ENCODE measurements at regions not wholly inside any gene's neighbourhood (a gene's known extent, or its start where the extent isn't known, plus 50 kb on each side); places are given as distances from the start of the nearest gene placed in this dataset.

- no peaks in the 10 kb centered on the region for H3K36me3 ChIP-seq (ENCODE audit: control insufficient read depth, insufficient read depth, low read length)
- DNase-seq (ENCODE audit: low read depth) = no peak
- H3K27me3 ChIP-seq (ENCODE audit: control insufficient read depth, insufficient read depth, low read length) = no peaks in the 10 kb centered on the region
- ChIA-PET POLR2A (interaction anchor here (0.6 kb wide), 1 partner anchor 407 kb away, joined by 4 read pairs; no protein-coding TSS in a partner anchor), CTCF (interaction anchor here (1.2 to 1.3 kb wide), 2 partner anchors 13 to 16 kb away, joined by 4 to 5 read pairs; no protein-coding TSS in a partner anchor)
- H3K4me3 ChIP-seq (ENCODE audit: low read depth, low read length) = no peak overlapping the region
- no peak for TF ChIP-seq CTCF (IDR thresholded peaks at IDR 0.05; ENCODE audit: insufficient read depth, low read depth, low read length)
Measured at GRCh38 chr2:67667054-67667908, 270.1 kb downstream of the ETAA1 start.

GRCh38 chr2:67668538-67668937 is 271.4 kb downstream of the ETAA1 start:
- CTCF ChIA-PET = no interaction called here

GRCh38 chr2:67669168-67669567 is 272.0 kb downstream of the ETAA1 start:
- Histone ChIP-seq H3K27me3 (ENCODE audit: control insufficient read depth, insufficient read depth, low read length) (no peaks in the 10 kb centered on the region), H3K4me3 (ENCODE audit: low read depth, low read length) (no peak overlapping the region), H3K36me3 (ENCODE audit: control insufficient read depth, insufficient read depth, low read length) (no peaks in the 10 kb centered on the region)
- CTCF ChIA-PET = interaction anchor here (0.9 kb wide), 1 partner anchor 171 kb away, joined by 3 read pairs; no protein-coding TSS in a partner anchor
- no peak for DNase-seq (ENCODE audit: low read depth)
- TF ChIP-seq CTCF (IDR thresholded peaks at IDR 0.05; ENCODE audit: insufficient read depth, low read depth, low read length) = no peak
- POLR2A ChIA-PET = no interaction called here

More at GRCh38 chr2:67668538-67668937, 271.4 kb downstream of the ETAA1 start:
- Histone ChIP-seq H3K4me3 (ENCODE audit: low read depth, low read length) (no peak overlapping the region), H3K27me3 (ENCODE audit: control insufficient read depth, insufficient read depth, low read length) (no peaks in the 10 kb centered on the region), H3K36me3 (ENCODE audit: control insufficient read depth, insufficient read depth, low read length) (no peaks in the 10 kb centered on the region)
- TF ChIP-seq CTCF (IDR thresholded peaks at IDR 0.05; ENCODE audit: insufficient read depth, low read depth, low read length) = no peak
- DNase-seq (ENCODE audit: low read depth) = no peak
- POLR2A ChIA-PET = no interaction called here

GRCh38 chr2:67669766-67670165 is 272.6 kb downstream of the ETAA1 start:
- CTCF ChIA-PET = interaction anchor here (0.9 kb wide), 1 partner anchor 170 kb away, joined by 3 read pairs; no protein-coding TSS in a partner anchor
- POLR2A ChIA-PET = no interaction called here

More at GRCh38 chr2:67669766-67670165, 272.6 kb downstream of the ETAA1 start:
- DNase-seq (ENCODE audit: low read depth) = no peak
- no peaks in the 10 kb centered on the region for H3K36me3 ChIP-seq (ENCODE audit: control insufficient read depth, insufficient read depth, low read length)
- TF ChIP-seq CTCF (IDR thresholded peaks at IDR 0.05; ENCODE audit: insufficient read depth, low read depth, low read length) = no peak
- H3K27me3 ChIP-seq (ENCODE audit: control insufficient read depth, insufficient read depth, low read length) = no peaks in the 10 kb centered on the region
- no peak overlapping the region for H3K4me3 ChIP-seq (ENCODE audit: low read depth, low read length)
